Brain microvascular endothelial cell (primary cell): ENCODE measurements at regions not wholly inside any gene's neighbourhood (a gene's known extent, or its start where the extent isn't known, plus 50 kb on each side); places are given as distances from the start of the nearest gene placed in this dataset.
A peak's percentile ranks its signal among the peaks of the same experiment; 100 is the strongest.
"Not testable (repeated sequence)": the region's sequence is repeated elsewhere in the genome, so short reads cannot be mapped to it uniquely, and the experiment has no call there.

Source experiments
- DNase-seq: peaks from one replicate; pipeline ENCODE4 v3.0.0-alpha.2; 2020
- H3K27ac ChIP-seq: fragments of 250-450 bp; sonication (Bioruptor Pico); 2 replicates; pipeline ENCODE4 v1.5.1; 2020; ENCODE audit warnings: mild to moderate bottlenecking, moderate library complexity
- H3K27me3 ChIP-seq: fragments of 250-450 bp; sonication (Bioruptor Pico); replicated peaks from 2 replicates; pipeline ENCODE4 v1.5.1; 2020; ENCODE audit warnings: mild to moderate bottlenecking
- H3K36me3 ChIP-seq: fragments of 250-450 bp; sonication (Bioruptor Pico); replicated peaks from 2 replicates; pipeline ENCODE4 v1.5.1; 2020; ENCODE audit warnings: mild to moderate bottlenecking
- H3K4me3 ChIP-seq: 2 replicates; pipeline ENCODE4 v1.5.1; 2011; ENCODE audit warnings: low read depth, mild to moderate bottlenecking, control low read depth, low read length, moderate library complexity
- in situ Hi-C: cut with HindIII; loops from 2 replicates; pipeline ENCODE4 v1.10.0; 2017; ENCODE audit warnings: low sequenced_read_pairs, low pct_ligation_motif_present
- TF ChIP-seq, protein P1 (sequence below): IDR thresholded peaks from 2 replicates; pipeline ENCODE4 v1.5.1; 2011; ENCODE audit warnings: low read depth, mild to moderate bottlenecking, moderate library complexity, low read length, control low read depth, inconsistent platforms; ENCODE audit errors: missing control alignments

DNA sequence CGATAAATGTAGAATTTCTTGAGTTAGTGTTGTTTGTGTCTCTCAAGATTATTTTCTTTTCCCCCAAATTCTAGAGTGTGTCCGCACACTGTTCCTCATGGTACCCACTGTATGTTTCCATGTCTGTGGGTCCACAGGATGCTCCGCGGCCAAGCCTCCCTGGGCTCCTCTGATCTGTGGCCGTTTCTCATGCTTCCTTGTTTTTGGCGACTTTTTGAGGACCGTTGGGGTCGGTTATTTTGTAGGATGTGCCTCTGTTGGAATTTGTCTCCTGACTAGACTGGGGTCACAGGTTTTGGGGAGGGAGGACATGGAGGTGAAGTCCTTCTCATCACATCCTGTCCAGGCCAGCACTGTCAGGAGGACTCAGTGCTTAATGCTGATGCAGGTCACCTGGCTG is 140.0 kb downstream of the LAT start:
- Histone ChIP-seq H3K27me3 (no peaks in the 10 kb centered on the region), H3K36me3 (no peaks in the 10 kb centered on the region), H3K27ac (no peak overlapping the region), H3K4me3 (no peak overlapping the region)
- in situ Hi-C loops: no loop called here
- TF ChIP-seq, protein P1, sequence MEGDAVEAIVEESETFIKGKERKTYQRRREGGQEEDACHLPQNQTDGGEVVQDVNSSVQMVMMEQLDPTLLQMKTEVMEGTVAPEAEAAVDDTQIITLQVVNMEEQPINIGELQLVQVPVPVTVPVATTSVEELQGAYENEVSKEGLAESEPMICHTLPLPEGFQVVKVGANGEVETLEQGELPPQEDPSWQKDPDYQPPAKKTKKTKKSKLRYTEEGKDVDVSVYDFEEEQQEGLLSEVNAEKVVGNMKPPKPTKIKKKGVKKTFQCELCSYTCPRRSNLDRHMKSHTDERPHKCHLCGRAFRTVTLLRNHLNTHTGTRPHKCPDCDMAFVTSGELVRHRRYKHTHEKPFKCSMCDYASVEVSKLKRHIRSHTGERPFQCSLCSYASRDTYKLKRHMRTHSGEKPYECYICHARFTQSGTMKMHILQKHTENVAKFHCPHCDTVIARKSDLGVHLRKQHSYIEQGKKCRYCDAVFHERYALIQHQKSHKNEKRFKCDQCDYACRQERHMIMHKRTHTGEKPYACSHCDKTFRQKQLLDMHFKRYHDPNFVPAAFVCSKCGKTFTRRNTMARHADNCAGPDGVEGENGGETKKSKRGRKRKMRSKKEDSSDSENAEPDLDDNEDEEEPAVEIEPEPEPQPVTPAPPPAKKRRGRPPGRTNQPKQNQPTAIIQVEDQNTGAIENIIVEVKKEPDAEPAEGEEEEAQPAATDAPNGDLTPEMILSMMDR: no peak
- no peak for DNase-seq

DNA sequence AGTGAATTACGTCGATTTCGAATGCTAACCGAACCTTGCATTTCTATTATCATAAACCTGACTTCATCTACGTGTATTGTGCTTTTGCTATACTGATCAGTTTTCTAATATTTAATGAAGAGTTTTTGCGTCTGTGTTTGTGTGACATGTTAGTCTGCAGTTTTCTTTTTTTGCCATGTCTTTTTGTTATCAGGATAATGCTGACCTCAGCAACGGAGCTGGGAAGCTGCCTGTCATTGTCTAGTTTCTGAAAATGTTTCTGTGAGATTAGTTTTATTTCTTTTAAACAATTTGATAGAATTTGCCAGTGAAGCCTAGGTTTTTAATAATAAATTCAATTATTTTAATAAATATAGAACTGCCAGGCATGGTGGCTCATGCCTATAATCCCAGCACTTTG is 139.3 kb downstream of the LAT start:
- H3K36me3 ChIP-seq, H3K27ac ChIP-seq, in situ Hi-C loops, H3K27me3 ChIP-seq, H3K4me3 ChIP-seq, DNase-seq: not testable (repeated sequence)

DNA sequence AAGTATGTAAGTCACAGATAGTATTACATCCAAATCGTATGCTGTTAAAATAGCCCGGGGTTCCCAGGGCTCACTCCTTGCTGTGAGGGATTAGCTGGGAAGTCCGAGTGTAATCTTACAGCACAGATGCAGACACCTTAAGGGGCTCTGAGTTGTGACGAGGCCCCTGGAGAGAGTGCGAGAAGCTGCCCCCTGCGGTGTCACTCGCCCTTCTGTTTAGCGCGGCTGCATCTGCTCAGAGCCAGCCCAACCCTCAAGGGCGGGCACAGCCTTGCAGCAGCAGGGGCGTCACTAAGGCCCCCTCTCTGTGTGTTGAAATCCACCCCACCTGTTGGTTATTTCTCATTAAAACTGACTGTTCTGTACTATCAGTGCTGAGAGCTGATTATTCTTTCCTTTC is 135.8 kb downstream of the LAT start:
- H3K36me3 ChIP-seq, in situ Hi-C loops, H3K27me3 ChIP-seq, DNase-seq, H3K4me3 ChIP-seq, H3K27ac ChIP-seq: not testable (repeated sequence)

DNA sequence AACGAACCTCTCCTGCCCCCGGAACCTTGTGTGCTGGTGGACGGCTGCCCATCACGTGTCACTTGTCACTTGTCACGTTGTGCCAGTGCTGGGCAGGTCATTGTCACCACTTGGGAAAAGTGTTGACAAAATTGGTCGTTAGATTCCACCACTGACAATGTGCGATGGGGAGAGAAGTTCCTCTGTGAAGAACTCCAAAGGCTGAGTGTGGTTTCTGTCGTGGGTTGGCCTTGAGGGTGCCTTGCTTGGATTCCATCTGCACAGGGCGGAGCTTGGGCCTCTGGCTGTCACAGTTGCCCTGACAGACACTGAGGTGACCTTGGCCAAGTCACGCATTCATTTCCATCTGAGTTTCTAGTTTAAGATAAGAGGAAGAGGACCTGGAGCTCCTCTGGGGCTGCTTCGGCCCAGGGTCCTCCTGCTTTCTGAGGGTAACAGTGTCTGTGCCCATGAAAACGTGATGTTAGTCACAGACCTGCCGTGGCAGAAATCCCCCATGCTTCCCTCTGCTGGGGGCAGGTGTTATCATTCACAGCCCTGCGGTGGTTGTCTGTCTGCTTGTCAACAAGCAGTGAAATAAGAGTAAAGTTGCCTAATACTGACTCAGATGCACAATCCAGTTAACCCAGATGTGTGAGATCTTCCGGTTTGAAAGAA is 133.6 kb downstream of the LAT start:
- H3K27me3 ChIP-seq, in situ Hi-C loops, H3K36me3 ChIP-seq, H3K27ac ChIP-seq, H3K4me3 ChIP-seq, DNase-seq: not testable (repeated sequence)

DNA sequence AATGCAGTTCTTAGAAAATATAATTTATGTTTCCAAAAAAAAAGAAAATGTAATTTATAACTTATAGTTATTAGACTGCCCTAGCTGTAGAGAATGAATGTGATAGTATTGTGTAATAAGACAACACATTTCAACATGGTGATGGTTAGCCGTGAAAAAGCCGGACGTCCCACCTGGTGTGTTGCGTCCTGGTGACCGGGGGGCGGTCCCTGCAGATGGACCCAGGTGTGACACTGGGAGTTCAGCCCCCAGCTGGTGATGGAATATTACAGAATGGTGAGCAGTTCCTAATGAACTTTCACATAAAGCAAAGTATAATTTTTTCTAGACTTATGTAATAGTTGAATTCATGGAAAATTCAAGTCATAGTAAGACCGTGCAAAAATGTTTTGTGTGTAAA is 132.8 kb downstream of the LAT start:
- no peaks in the 10 kb centered on the region for H3K36me3 ChIP-seq
- no peak for DNase-seq
- in situ Hi-C loops: no loop called here
- no peak overlapping the region for H3K27ac ChIP-seq
- H3K4me3 ChIP-seq: no peak overlapping the region
- no peaks in the 10 kb centered on the region for H3K27me3 ChIP-seq
- TF ChIP-seq, protein P1: no peak

DNA sequence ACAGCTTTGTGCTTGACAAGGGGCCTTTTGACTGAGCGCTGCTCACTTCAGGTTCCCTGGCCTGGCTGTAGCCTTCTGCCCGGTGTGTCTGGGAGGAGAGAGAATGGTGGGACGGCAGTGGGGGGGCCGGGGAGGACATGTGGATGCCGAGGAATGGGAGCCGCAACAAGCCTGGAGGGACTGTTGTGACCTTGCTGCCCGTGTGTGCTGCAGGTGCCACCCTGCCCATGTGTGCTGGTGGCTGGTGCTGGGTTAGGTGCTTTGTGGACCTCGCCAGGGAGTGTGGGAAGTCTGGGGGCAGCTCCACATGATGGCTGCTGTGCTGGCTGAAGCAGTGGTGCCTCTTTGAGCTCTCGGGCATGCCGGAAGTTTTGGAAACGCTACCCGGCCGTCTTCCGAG is 132.1 kb downstream of the LAT start:
- in situ Hi-C loops: no loop called here
- H3K36me3 ChIP-seq: no peaks in the 10 kb centered on the region
- TF ChIP-seq, protein P1: no peak
- H3K27ac ChIP-seq: no peak overlapping the region
- no peak overlapping the region for H3K4me3 ChIP-seq
- DNase-seq: no peak
- no peaks in the 10 kb centered on the region for H3K27me3 ChIP-seq

DNA sequence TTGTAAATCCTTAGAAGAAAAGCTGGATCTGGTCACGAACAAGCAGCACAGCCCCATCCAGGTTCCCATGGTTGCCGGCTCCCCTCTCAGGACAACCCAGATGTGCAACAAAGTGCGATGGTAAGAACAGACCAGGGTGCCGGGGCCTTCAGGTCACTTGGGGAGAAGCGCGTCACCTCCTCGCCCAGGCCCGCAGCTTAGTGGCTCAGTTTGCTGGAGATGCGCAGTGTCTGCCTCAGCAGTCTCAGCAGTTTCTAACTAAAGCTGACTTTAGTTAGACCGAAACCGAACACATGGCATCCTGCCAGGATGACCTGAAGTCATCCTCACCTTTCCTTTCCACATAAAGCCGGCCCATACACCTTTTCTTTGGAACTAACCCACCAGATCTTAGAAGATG is 131.4 kb downstream of the LAT start:
- H3K4me3 ChIP-seq, H3K27me3 ChIP-seq, DNase-seq, H3K36me3 ChIP-seq, H3K27ac ChIP-seq, in situ Hi-C loops: not testable (repeated sequence)

DNA sequence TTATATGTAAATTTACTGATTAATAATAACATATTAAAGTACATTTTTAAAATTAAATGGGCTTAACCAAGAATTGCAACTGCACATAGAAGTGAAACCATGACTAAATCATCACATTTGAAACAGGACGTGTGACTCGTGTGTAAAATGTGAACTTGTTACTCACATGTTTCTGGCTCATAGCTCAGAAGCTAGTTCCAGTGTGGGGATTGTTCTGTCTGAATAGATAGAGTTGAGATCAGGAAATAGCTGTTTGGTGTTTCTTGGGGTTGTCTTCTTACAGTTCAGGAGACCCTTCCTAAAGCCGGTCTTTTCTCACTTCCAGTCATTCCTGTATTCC is 130.9 kb downstream of the LAT start:
- in situ Hi-C loops, H3K36me3 ChIP-seq, H3K27me3 ChIP-seq, H3K27ac ChIP-seq, H3K4me3 ChIP-seq: not testable (repeated sequence)
- peak; percentile 9 for DNase-seq
